CD4-positive, alpha-beta memory T cell (primary cell): ENCODE measurements at regions not wholly inside any gene's neighbourhood (a gene's known extent, or its start where the extent isn't known, plus 50 kb on each side); places are given as distances from the start of the nearest gene placed in this dataset.

Source experiments
- CTCF ChIA-PET: fragments of 350-600 bp; sonication (Branson Sonifier 250); formaldehyde crosslinking; loops from one replicate; lab custom pipeline; 2021; ENCODE audit warnings: inconsistent platforms; ENCODE audit not compliant: partially characterized antibody; lab: Charles Lee
- POLR2A ChIA-PET: fragments of 350-600 bp; sonication (Branson Sonifier 250); formaldehyde crosslinking; loops from one replicate; lab custom pipeline; 2021; ENCODE audit not compliant: partially characterized antibody; lab: Charles Lee
- DNase-seq, 5 donors: peaks; one replicate each; pipeline versions ENCODE4 v3.0.0 to v3.0.0-alpha.2; 2020 to 2022; ENCODE audit warnings: mixed read lengths in 1 of 5
- H3K27ac ChIP-seq: one replicate; pipeline ENCODE4 v1.7.0; 2013; ENCODE audit warnings: low read depth, low read length
- H3K27me3 ChIP-seq: 2 replicates; pipeline ENCODE4 v1.7.0; 2013; ENCODE audit warnings: mild to moderate bottlenecking, low read length, moderate library complexity; ENCODE audit not compliant: insufficient read depth
- H3K36me3 ChIP-seq: 2 replicates; pipeline ENCODE4 v1.7.0; 2013; ENCODE audit warnings: mild to moderate bottlenecking, low read length, moderate library complexity; ENCODE audit not compliant: insufficient read depth
- H3K4me1 ChIP-seq: 2 replicates; pipeline ENCODE4 v1.7.0; 2013; ENCODE audit warnings: mild to moderate bottlenecking, low read length, moderate library complexity; ENCODE audit not compliant: insufficient read depth
- H3K4me3 ChIP-seq, 2 donors: one replicate each; pipeline ENCODE4 v1.7.0; 2013; ENCODE audit warnings: low read length in 2 of 2, mild to moderate bottlenecking in 1 of 2
- H3K9me3 ChIP-seq, 2 donors: one replicate each; pipeline ENCODE4 v1.7.0; 2013; ENCODE audit warnings: low read length in 2 of 2, control low read depth in 1 of 2; ENCODE audit not compliant: control insufficient read depth in 1 of 2
- H3K27ac Mint-ChIP-seq, 7 donors: one replicate each; pipeline ENCODE4 v1.8.0; 2020 to 2021; ENCODE audit warnings: mixed read lengths in 7 of 7, mild to moderate bottlenecking in 6 of 7, inconsistent platforms in 3 of 7, moderate library complexity in 3 of 7
- H3K27me3 Mint-ChIP-seq, 2 donors: one replicate each; pipeline ENCODE4 v1.8.0; 2020 to 2021; ENCODE audit warnings: mixed read lengths in 2 of 2
- H3K36me3 Mint-ChIP-seq, 2 donors: one replicate each; pipeline ENCODE4 v1.8.0; 2020 to 2021; ENCODE audit warnings: mixed read lengths in 2 of 2, inconsistent platforms in 1 of 2, mild to moderate bottlenecking in 1 of 2
- H3K4me1 Mint-ChIP-seq, 4 donors: one replicate each; pipeline ENCODE4 v1.8.0; 2020 to 2021; ENCODE audit warnings: mixed read lengths in 4 of 4, mild to moderate bottlenecking in 1 of 4
- H3K4me3 Mint-ChIP-seq, 8 donors: one replicate each; pipeline ENCODE4 v1.8.0; 2020 to 2021; ENCODE audit warnings: mixed read lengths in 8 of 8, mild to moderate bottlenecking in 7 of 8, moderate library complexity in 6 of 8, inconsistent platforms in 3 of 8
- H3K9me3 Mint-ChIP-seq, 8 donors: one replicate each; pipeline ENCODE4 v1.8.0; 2020 to 2021; ENCODE audit warnings: mixed read lengths in 8 of 8, mild to moderate bottlenecking in 5 of 8, inconsistent platforms in 3 of 8, moderate library complexity in 1 of 8
- intact Hi-C: fragments of 100-400 bp; cut with micrococcal nuclease; formaldehyde crosslinking; loops from one replicate; pipeline ENCODE4 v1.15.1; 2023

- no peak overlapping the region for H3K27ac ChIP-seq
- Mint-ChIP-seq H3K36me3 (no peaks in the 10 kb centered on the region), H3K9me3 (no peaks in the 10 kb centered on the region), H3K27me3 (peaks cover 0 to 12% of the 10 kb centered on the region in 2 donors), H3K4me3 (no peak overlapping the region), H3K4me1 (peaks cover 0 to 9% (median 4%) of the 10 kb centered on the region in 4 donors), H3K27ac (peak overlapping the region in 1 of 7 donors; percentile 72)
- no peaks in the 10 kb centered on the region for H3K36me3 ChIP-seq
- H3K9me3 ChIP-seq: no peaks in the 10 kb centered on the region
- H3K27me3 ChIP-seq: no peaks in the 10 kb centered on the region
- no peak for DNase-seq
- CTCF ChIA-PET: interaction anchor here (1.1 to 3.4 kb wide), 5 partner anchors 12 to 341 kb away, joined by 3 to 37 read pairs (median 3); no protein-coding TSS in a partner anchor
- intact Hi-C loops: no loop called here
- POLR2A ChIA-PET: no interaction called here
- H3K4me3 ChIP-seq: no peak overlapping the region
- peaks cover 5% of the 10 kb centered on the region for H3K4me1 ChIP-seq
These were observed 53.2 kb upstream of the LSM14A start for GRCh38 chr19:34118879-34119748.

DNA sequence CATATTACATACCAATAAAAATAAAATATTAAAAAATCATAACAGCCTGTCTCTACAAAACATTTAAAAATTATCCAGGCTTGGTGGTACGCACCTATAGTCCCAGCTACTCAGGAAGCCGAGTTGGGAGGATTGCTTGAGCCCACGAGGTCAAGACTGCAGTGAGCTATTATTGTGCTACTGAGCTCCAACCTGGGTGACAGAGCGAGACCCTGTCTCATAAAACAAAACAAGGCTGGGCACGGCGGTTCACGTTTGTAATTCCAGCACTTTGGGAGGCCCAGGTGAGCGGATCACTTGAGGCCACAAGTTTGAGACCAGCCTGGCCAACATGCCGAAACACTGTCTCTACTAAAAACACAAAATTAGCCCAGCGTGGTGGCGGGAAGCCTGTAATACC lies 52.2 kb upstream of the LSM14A start:
- Mint-ChIP-seq H3K9me3 (no peaks in the 10 kb centered on the region), H3K4me3 (no peak overlapping the region), H3K4me1 (peaks cover 0 to 9% (median 4%) of the 10 kb centered on the region in 4 donors), H3K36me3 (no peaks in the 10 kb centered on the region), H3K27ac (no peak overlapping the region), H3K27me3 (peaks cover 0 to 12% of the 10 kb centered on the region in 2 donors)
- intact Hi-C loops: no loop called here
- Histone ChIP-seq H3K36me3 (no peaks in the 10 kb centered on the region), H3K27me3 (no peaks in the 10 kb centered on the region), H3K27ac (no peak overlapping the region), H3K9me3 (no peaks in the 10 kb centered on the region), H3K4me1 (peaks cover 5% of the 10 kb centered on the region), H3K4me3 (no peak overlapping the region)
- DNase-seq: no peak
- POLR2A ChIA-PET: no interaction called here
- CTCF ChIA-PET: interaction anchor here (0.9 to 3.4 kb wide), 6 partner anchors 11 to 342 kb away, joined by 3 to 37 read pairs (median 3); no protein-coding TSS in a partner anchor

DNA sequence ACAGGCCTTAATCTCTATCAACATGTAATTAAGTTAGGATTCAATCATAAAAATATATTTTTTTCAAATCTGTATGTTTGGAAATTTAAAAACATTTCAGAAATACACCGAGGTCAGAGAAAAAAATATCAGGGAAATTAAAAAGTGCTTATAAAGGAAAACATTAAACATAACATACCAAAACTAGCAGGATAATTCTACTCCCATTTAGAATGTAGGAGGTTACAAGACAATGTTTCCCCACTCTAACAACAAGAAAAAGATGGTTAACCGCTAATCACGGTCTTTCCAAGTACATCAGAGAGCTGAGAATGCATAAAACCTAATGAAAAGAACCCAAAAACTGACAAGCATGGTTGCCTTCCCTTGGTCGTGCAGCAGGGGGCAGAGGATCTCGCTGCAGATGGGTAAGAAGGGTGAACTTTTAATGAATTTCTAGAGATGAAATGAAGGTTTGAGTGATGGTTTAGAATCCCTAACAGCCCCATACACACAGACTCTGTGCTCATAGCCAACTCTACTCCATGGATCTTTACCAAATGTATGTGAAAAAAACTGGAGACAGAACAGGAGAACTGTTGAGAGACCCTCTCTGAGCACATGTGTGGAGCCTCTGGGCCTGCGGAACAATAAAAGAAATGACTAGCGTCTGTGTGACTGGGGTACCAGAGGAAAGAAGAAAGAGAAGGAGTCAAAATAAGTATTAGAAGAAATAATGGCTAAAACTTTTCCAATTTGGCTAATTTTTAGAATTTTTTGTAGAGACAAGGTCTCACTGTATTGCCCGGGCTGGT lies 51.3 kb upstream of the LSM14A start:
- H3K27me3 ChIP-seq: no peaks in the 10 kb centered on the region
- no peak overlapping the region for H3K27ac Mint-ChIP-seq
- H3K9me3 Mint-ChIP-seq: no peaks in the 10 kb centered on the region
- POLR2A ChIA-PET: no interaction called here
- peaks cover 0 to 9% (median 4%) of the 10 kb centered on the region in 4 donors for H3K4me1 Mint-ChIP-seq
- no peak overlapping the region for H3K4me3 Mint-ChIP-seq
- CTCF ChIA-PET: interaction anchor here (0.9 to 3.4 kb wide), 5 partner anchors 10 to 25 kb away, joined by 3 to 37 read pairs (median 5); no protein-coding TSS in a partner anchor
- H3K27me3 Mint-ChIP-seq: peaks cover 0 to 9% of the 10 kb centered on the region in 2 donors
- no peak overlapping the region for H3K4me3 ChIP-seq
- H3K9me3 ChIP-seq: no peaks in the 10 kb centered on the region
- no peak overlapping the region for H3K27ac ChIP-seq
- H3K4me1 ChIP-seq: peaks cover 5% of the 10 kb centered on the region
- no peaks in the 10 kb centered on the region for H3K36me3 Mint-ChIP-seq
- peak in 4 of 5 donors; percentile 36 to 48 (median 45) for DNase-seq
- H3K36me3 ChIP-seq: no peaks in the 10 kb centered on the region
- intact Hi-C loops: loop anchor here (1.0 kb wide), 2 partner anchors 24 to 225 kb away; no protein-coding TSS in a partner anchor
